ENCODE measurements at regions not wholly inside any gene's neighbourhood (a gene's known extent, or its start where the extent isn't known, plus 50 kb on each side); places are given as distances from the start of the nearest gene placed in this dataset.

DNA sequence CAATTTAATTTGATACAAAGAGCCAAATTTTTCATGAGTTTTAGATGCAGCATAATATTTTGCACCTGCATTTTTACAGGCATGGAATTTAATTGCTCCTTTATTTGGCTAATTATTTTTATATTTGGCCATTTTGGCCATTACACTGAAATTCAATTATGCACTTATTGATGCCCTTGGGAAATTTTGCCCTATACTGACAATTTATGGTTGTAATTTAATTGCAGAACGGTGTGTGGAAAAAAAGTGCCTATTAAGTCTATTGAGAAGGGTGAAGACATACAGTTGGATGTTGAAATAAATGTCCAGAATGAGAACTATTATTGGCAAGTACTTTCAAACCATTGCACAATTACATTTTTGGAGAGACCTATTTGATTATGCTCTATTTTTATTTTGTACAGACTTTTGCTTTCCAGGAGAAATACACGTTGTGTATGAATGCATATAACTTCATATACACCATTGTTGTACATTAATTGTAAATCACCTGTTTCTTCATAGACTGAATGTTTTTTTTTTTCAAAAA lies 1319.3 kb upstream of the CDH2 start:
- FAIRE-seq (no peak), DNase-seq (ENCODE audit: low spot score) (no peak), ATAC-seq (no peak)
- no peak overlapping the region for H3K27ac ChIP-seq (ENCODE audit: extremely low read length, insufficient read depth, low read length)
- in situ Hi-C loops (cut with HindIII; ENCODE audit: extremely low pct_ligation_motif_present, low pct_unique_long_range_greater_than_20kb) = no loop called here
- H4K20me1 ChIP-seq (ENCODE audit: insufficient read depth, low read length) = no peaks in the 10 kb centered on the region
- no TSS peak for BruUV-seq (replicated peaks)
- no peak overlapping the region for H3K4me3 ChIP-seq (replicated peaks in 1 of 3; ENCODE audit: insufficient read depth in 1 of 3, low read depth in 2 of 3, low read length in 3 of 3)
- 1% methylated on average over 2 of the region's 2 CpGs for WGBS (ENCODE audit: low lambda C conversion rate)
- H3K79me2 ChIP-seq (ENCODE audit: insufficient read depth, low read length) = no peaks in the 10 kb centered on the region
- intact Hi-C loops (cut with micrococcal nuclease; ENCODE audit: unreplicated experiment) = no loop called here
- no peak overlapping the region for H3K4me2 ChIP-seq (ENCODE audit: low read depth, low read length)
- H3K36me3 ChIP-seq (replicated peaks in 1 of 2; ENCODE audit: control insufficient read depth in 1 of 2, insufficient read depth in 2 of 2, low read length in 2 of 2) = no peaks in the 10 kb centered on the region
- no peaks in the 10 kb centered on the region for H3K27me3 ChIP-seq (ENCODE audit: control insufficient read depth in 1 of 2, insufficient read depth in 2 of 2, low read length in 2 of 2)
- no peaks in the 10 kb centered on the region for H3K4me1 ChIP-seq (ENCODE audit: insufficient read depth, low read length)
- H3K9me3 ChIP-seq (ENCODE audit: low read length) = no peaks in the 10 kb centered on the region
- H3K9ac ChIP-seq (ENCODE audit: insufficient read depth, low read depth, low read length) = no peak overlapping the region
- POLR2A ChIA-PET = no interaction called here
- CTCF ChIA-PET (ENCODE audit: low intra/inter-chr PET ratio, low total read pairs) = no interaction called here
- H2AFZ ChIP-seq (ENCODE audit: low read length) = no peak overlapping the region
- TF ChIP-seq, protein P1, sequence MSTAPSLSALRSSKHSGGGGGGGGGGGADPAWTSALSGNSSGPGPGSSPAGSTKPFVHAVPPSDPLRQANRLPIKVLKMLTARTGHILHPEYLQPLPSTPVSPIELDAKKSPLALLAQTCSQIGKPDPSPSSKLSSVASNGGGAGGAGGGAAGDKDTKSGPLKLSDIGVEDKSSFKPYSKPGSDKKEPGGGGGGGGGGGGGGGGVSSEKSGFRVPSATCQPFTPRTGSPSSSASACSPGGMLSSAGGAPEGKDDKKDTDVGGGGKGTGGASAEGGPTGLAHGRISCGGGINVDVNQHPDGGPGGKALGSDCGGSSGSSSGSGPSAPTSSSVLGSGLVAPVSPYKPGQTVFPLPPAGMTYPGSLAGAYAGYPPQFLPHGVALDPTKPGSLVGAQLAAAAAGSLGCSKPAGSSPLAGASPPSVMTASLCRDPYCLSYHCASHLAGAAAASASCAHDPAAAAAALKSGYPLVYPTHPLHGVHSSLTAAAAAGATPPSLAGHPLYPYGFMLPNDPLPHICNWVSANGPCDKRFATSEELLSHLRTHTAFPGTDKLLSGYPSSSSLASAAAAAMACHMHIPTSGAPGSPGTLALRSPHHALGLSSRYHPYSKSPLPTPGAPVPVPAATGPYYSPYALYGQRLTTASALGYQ (CRISPR knock-in tag; IDR thresholded peaks at IDR 0.05) = no peak
- TF ChIP-seq KAT8 (CRISPR knock-in tag; IDR thresholded peaks at IDR 0.05) (no peak), ZNF891 (CRISPR knock-in tag; IDR thresholded peaks at IDR 0.05) (no peak), SRF (IDR thresholded peaks at IDR 0.05; ENCODE audit: low read depth, low read length) (no peak), CBFB (CRISPR knock-in tag; IDR thresholded peaks at IDR 0.05) (no peak), ZMYM3 (CRISPR knock-in tag; IDR thresholded peaks at IDR 0.05) (no peak), ZC3H13 (CRISPR knock-in tag; IDR thresholded peaks at IDR 0.05) (no peak)
- TF ChIP-seq, protein P2, sequence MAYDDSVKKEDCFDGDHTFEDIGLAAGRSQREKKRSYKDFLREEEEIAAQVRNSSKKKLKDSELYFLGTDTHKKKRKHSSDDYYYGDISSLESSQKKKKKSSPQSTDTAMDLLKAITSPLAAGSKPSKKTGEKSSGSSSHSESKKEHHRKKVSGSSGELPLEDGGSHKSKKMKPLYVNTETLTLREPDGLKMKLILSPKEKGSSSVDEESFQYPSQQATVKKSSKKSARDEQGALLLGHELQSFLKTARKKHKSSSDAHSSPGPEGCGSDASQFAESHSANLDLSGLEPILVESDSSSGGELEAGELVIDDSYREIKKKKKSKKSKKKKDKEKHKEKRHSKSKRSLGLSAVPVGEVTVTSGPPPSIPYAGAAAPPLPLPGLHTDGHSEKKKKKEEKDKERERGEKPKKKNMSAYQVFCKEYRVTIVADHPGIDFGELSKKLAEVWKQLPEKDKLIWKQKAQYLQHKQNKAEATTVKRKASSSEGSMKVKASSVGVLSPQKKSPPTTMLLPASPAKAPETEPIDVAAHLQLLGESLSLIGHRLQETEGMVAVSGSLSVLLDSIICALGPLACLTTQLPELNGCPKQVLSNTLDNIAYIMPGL (CRISPR knock-in tag; IDR thresholded peaks at IDR 0.05; ENCODE audit: borderline replicate concordance in 1 of 2, low read depth in 1 of 2) = no peak
- TF ChIP-seq, protein P3, sequence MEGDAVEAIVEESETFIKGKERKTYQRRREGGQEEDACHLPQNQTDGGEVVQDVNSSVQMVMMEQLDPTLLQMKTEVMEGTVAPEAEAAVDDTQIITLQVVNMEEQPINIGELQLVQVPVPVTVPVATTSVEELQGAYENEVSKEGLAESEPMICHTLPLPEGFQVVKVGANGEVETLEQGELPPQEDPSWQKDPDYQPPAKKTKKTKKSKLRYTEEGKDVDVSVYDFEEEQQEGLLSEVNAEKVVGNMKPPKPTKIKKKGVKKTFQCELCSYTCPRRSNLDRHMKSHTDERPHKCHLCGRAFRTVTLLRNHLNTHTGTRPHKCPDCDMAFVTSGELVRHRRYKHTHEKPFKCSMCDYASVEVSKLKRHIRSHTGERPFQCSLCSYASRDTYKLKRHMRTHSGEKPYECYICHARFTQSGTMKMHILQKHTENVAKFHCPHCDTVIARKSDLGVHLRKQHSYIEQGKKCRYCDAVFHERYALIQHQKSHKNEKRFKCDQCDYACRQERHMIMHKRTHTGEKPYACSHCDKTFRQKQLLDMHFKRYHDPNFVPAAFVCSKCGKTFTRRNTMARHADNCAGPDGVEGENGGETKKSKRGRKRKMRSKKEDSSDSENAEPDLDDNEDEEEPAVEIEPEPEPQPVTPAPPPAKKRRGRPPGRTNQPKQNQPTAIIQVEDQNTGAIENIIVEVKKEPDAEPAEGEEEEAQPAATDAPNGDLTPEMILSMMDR (CRISPR knock-in tag; IDR thresholded peaks at IDR 0.05) = no peak
- TF ChIP-seq, protein P4, sequence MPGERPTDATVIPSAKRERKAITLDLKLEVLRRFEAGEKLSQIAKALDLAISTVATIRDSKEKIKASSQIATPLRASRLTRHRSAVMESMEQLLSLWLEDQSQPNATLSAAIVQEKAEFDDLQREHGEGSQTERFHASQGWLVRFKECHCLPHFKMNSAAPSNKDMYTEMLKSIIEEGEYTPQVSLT (CRISPR knock-in tag; IDR thresholded peaks at IDR 0.05; ENCODE audit: borderline replicate concordance, low read depth) = no peak
